ENCODE measurements at regions not wholly inside any gene's neighbourhood (a gene's known extent, or its start where the extent isn't known, plus 50 kb on each side); places are given as distances from the start of the nearest gene placed in this dataset.

- no peak for TF ChIP-seq CTCF (IDR thresholded peaks at IDR 0.05; ENCODE audit: low read depth, low read length, missing control alignments)
- DNase-seq = no peak
- Histone ChIP-seq H3K27me3 (replicated peaks) (no peaks in the 10 kb centered on the region), H3K4me3 (ENCODE audit: low read depth, low read length) (no peak overlapping the region), H3K27ac (no peak overlapping the region), H3K36me3 (replicated peaks) (no peaks in the 10 kb centered on the region)
- in situ Hi-C loops (cut with HindIII; ENCODE audit: low pct_ligation_motif_present, low sequenced_read_pairs) = no loop called here
These were observed 432.8 kb downstream of the PDGFC start for GRCh38 chr4:156538651-156539257.

- in situ Hi-C loops (cut with HindIII; ENCODE audit: low pct_ligation_motif_present, low sequenced_read_pairs) = no loop called here
These were observed 433.4 kb downstream of the PDGFC start for GRCh38 chr4:156538210-156538609.

GRCh38 chr4:156537286-156537685, 434.3 kb downstream of the PDGFC start:
- Histone ChIP-seq H3K4me3 (ENCODE audit: low read depth, low read length) (no peak overlapping the region), H3K36me3 (replicated peaks) (no peaks in the 10 kb centered on the region), H3K27me3 (replicated peaks) (no peaks in the 10 kb centered on the region), H3K27ac (no peak overlapping the region)
- no peak for TF ChIP-seq CTCF (IDR thresholded peaks at IDR 0.05; ENCODE audit: low read depth, low read length, missing control alignments)
- DNase-seq = no peak
- in situ Hi-C loops (cut with HindIII; ENCODE audit: low pct_ligation_motif_present, low sequenced_read_pairs) = no loop called here

More at GRCh38 chr4:156538210-156538609, 433.4 kb downstream of the PDGFC start:
- Histone ChIP-seq H3K27me3 (replicated peaks) (no peaks in the 10 kb centered on the region), H3K36me3 (replicated peaks) (no peaks in the 10 kb centered on the region), H3K4me3 (ENCODE audit: low read depth, low read length) (no peak overlapping the region), H3K27ac (no peak overlapping the region)
- DNase-seq = no peak
- TF ChIP-seq CTCF (IDR thresholded peaks at IDR 0.05; ENCODE audit: low read depth, low read length, missing control alignments) = no peak

- H3K27ac ChIP-seq = no peak overlapping the region
- no peaks in the 10 kb centered on the region for H3K27me3 ChIP-seq (replicated peaks)
- no peaks in the 10 kb centered on the region for H3K36me3 ChIP-seq (replicated peaks)
- TF ChIP-seq CTCF (IDR thresholded peaks at IDR 0.05; ENCODE audit: low read depth, low read length, missing control alignments) = no peak
- no peak overlapping the region for H3K4me3 ChIP-seq (ENCODE audit: low read depth, low read length)
- DNase-seq = no peak
- in situ Hi-C loops (cut with HindIII; ENCODE audit: low pct_ligation_motif_present, low sequenced_read_pairs) = no loop called here
These were observed 434.9 kb downstream of the PDGFC start for GRCh38 chr4:156536661-156537060.

GRCh38 chr4:156534205-156534604, 437.4 kb downstream of the PDGFC start:
- in situ Hi-C loops (cut with HindIII; ENCODE audit: low pct_ligation_motif_present, low sequenced_read_pairs) = no loop called here
- no peak overlapping the region for H3K4me3 ChIP-seq (ENCODE audit: low read depth, low read length)
- H3K27ac ChIP-seq = no peak overlapping the region
- H3K36me3 ChIP-seq (replicated peaks) = no peaks in the 10 kb centered on the region
- no peak for TF ChIP-seq CTCF (IDR thresholded peaks at IDR 0.05; ENCODE audit: low read depth, low read length, missing control alignments)
- DNase-seq = no peak
- H3K27me3 ChIP-seq (replicated peaks) = no peaks in the 10 kb centered on the region

- Histone ChIP-seq H3K27ac (no peak overlapping the region), H3K4me3 (ENCODE audit: low read depth, low read length) (no peak overlapping the region), H3K27me3 (replicated peaks) (no peaks in the 10 kb centered on the region), H3K36me3 (replicated peaks) (no peaks in the 10 kb centered on the region)
- in situ Hi-C loops (cut with HindIII; ENCODE audit: low pct_ligation_motif_present, low sequenced_read_pairs) = no loop called here
- no peak for DNase-seq
- TF ChIP-seq CTCF (IDR thresholded peaks at IDR 0.05; ENCODE audit: low read depth, low read length, missing control alignments) = no peak
These were observed 443.4 kb downstream of the PDGFC start for GRCh38 chr4:156528216-156528615.

Measured in brain microvascular endothelial cell (primary cell).